C4-2B (cell line): ENCODE measurements at regions not wholly inside any gene's neighbourhood (a gene's known extent, or its start where the extent isn't known, plus 50 kb on each side); places are given as distances from the start of the nearest gene placed in this dataset.

Experiments used
- ZFX ChIP-seq: fragments of 450-650 bp; IDR thresholded peaks from 2 replicates; pipeline ENCODE4 v1.6.1; 2017
- TF ChIP-seq, protein P1 (sequence below): fragments of 450-650 bp; conservative IDR thresholded peaks from 2 replicates; pipeline ENCODE4 v1.5.1; 2017; ENCODE audit warnings: mild to moderate bottlenecking

DNA sequence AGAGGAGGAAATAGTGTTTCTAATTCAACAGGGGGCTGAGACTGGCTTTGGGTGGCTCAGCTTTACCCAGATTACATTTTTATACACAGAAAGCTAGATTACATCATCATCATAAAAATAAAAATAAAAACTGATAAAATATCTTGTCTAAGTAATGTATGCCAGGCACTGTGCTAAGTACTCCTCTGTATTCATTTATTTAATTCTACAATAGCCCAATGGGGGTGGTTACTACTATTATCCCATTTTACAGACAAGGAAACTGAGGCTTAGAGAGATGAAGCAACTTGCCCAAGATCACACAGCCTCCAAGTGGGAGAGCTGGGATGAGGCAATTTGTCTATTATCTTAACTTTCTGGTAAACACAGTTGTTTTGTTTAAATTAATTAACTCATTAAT lies 62.3 kb upstream of the ECE1 start:
- TF ChIP-seq, protein P1, sequence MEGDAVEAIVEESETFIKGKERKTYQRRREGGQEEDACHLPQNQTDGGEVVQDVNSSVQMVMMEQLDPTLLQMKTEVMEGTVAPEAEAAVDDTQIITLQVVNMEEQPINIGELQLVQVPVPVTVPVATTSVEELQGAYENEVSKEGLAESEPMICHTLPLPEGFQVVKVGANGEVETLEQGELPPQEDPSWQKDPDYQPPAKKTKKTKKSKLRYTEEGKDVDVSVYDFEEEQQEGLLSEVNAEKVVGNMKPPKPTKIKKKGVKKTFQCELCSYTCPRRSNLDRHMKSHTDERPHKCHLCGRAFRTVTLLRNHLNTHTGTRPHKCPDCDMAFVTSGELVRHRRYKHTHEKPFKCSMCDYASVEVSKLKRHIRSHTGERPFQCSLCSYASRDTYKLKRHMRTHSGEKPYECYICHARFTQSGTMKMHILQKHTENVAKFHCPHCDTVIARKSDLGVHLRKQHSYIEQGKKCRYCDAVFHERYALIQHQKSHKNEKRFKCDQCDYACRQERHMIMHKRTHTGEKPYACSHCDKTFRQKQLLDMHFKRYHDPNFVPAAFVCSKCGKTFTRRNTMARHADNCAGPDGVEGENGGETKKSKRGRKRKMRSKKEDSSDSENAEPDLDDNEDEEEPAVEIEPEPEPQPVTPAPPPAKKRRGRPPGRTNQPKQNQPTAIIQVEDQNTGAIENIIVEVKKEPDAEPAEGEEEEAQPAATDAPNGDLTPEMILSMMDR: no peak
- TF ChIP-seq ZFX: no peak
